H9 (cell line): ENCODE measurements at regions not wholly inside any gene's neighbourhood (a gene's known extent, or its start where the extent isn't known, plus 50 kb on each side); places are given as distances from the start of the nearest gene placed in this dataset.

Experiments used
- DNase-seq: peaks from one replicate; pipeline ENCODE4 v3.0.0-alpha.2; 2017
- H2AFZ ChIP-seq: one replicate; pipeline ENCODE4 v1.6.1; 2013; ENCODE audit warnings: mild to moderate bottlenecking, low read length, control low read depth, moderate library complexity
- H2AK5ac ChIP-seq: 2 replicates; pipeline ENCODE4 v1.6.1; 2013; ENCODE audit warnings: low read length, control low read depth, mixed read lengths; ENCODE audit not compliant: insufficient read length
- H2BK120ac ChIP-seq: one replicate; pipeline ENCODE4 v1.6.1; 2013; ENCODE audit warnings: low read depth, mild to moderate bottlenecking, low read length, control low read depth, inconsistent platforms; ENCODE audit not compliant: poor library complexity, severe bottlenecking
- H2BK12ac ChIP-seq: 2 replicates; pipeline ENCODE4 v1.6.1; 2013; ENCODE audit warnings: low read length, control low read depth, mixed read lengths, low read depth; ENCODE audit not compliant: insufficient read length
- H2BK15ac ChIP-seq: 2 replicates; pipeline ENCODE4 v1.6.1; 2013; ENCODE audit warnings: low read depth, low read length, control low read depth
- H2BK20ac ChIP-seq: one replicate; pipeline ENCODE4 v1.6.1; 2013; ENCODE audit warnings: low read depth, mild to moderate bottlenecking, low read length, control low read depth, inconsistent platforms; ENCODE audit not compliant: poor library complexity, severe bottlenecking
- H2BK5ac ChIP-seq: 2 replicates; pipeline ENCODE4 v1.6.1; 2013; ENCODE audit warnings: low read length, control low read depth, mixed read lengths; ENCODE audit not compliant: insufficient read length
- H3K14ac ChIP-seq: 2 replicates; pipeline ENCODE4 v1.6.1; 2013; ENCODE audit warnings: low read length, control low read depth; ENCODE audit not compliant: insufficient read depth
- H3K18ac ChIP-seq: 2 replicates; pipeline ENCODE4 v1.6.1; 2013; ENCODE audit warnings: low read depth, mild to moderate bottlenecking, mixed read lengths, low read length, control low read depth; ENCODE audit not compliant: insufficient read length
- H3K23ac ChIP-seq: 2 replicates; pipeline ENCODE4 v1.6.1; 2013; ENCODE audit warnings: low read length, control low read depth, mixed read lengths, low read depth; ENCODE audit not compliant: insufficient read length
- H3K23me2 ChIP-seq: 2 replicates; pipeline ENCODE4 v1.6.1; 2013; ENCODE audit warnings: low read depth, mild to moderate bottlenecking, mixed read lengths, low read length, control low read depth; ENCODE audit not compliant: insufficient read length, poor library complexity, severe bottlenecking
- H3K27ac ChIP-seq: 2 replicates; pipeline ENCODE4 v1.5.1; 2013; ENCODE audit warnings: low read length, control low read depth, mixed read lengths, low read depth; ENCODE audit not compliant: insufficient read length
- H3K27me3 ChIP-seq: 2 replicates; pipeline ENCODE4 v1.6.1; 2013; ENCODE audit warnings: low read length, control low read depth, inconsistent platforms; ENCODE audit not compliant: insufficient read depth
- H3K4ac ChIP-seq: 2 replicates; pipeline ENCODE4 v1.6.1; 2013; ENCODE audit warnings: low read depth, mild to moderate bottlenecking, control low read depth, inconsistent platforms, low read length, moderate library complexity
- H3K4me1 ChIP-seq: 2 replicates; pipeline ENCODE4 v1.6.1; 2013; ENCODE audit warnings: low read length, control low read depth, inconsistent platforms; ENCODE audit not compliant: insufficient read depth
- H3K4me2 ChIP-seq: 2 replicates; pipeline ENCODE4 v1.6.1; 2013; ENCODE audit warnings: low read length, control low read depth, mixed read lengths; ENCODE audit not compliant: insufficient read length, insufficient read depth
- H3K56ac ChIP-seq: 2 replicates; pipeline ENCODE4 v1.6.1; 2013; ENCODE audit warnings: low read depth, mild to moderate bottlenecking, mixed read lengths, low read length, control low read depth; ENCODE audit not compliant: insufficient read length
- H3K79me1 ChIP-seq: 2 replicates; pipeline ENCODE4 v1.6.1; 2013; ENCODE audit warnings: low read depth, mild to moderate bottlenecking, moderate library complexity, low read length, control low read depth, inconsistent platforms; ENCODE audit not compliant: insufficient read depth, poor library complexity, severe bottlenecking
- H3K79me2 ChIP-seq: 2 replicates; pipeline ENCODE4 v1.6.1; 2013; ENCODE audit warnings: low read length, control low read depth, inconsistent platforms; ENCODE audit not compliant: insufficient read depth
- H3K9ac ChIP-seq: 2 replicates; pipeline ENCODE4 v1.6.1; 2013; ENCODE audit warnings: low read length, control low read depth, mixed read lengths; ENCODE audit not compliant: insufficient read length; ENCODE audit errors: extremely low read depth
- H3K9me3 ChIP-seq: one replicate; pipeline ENCODE4 v1.6.1; 2013; ENCODE audit warnings: low read depth, low read length, inconsistent platforms; ENCODE audit not compliant: control insufficient read depth
- H3T11ph ChIP-seq: one replicate; pipeline ENCODE4 v1.6.1; 2013; ENCODE audit warnings: mild to moderate bottlenecking, low read length, control low read depth, inconsistent platforms
- H4K20me1 ChIP-seq: one replicate; pipeline ENCODE4 v1.6.1; 2013; ENCODE audit not compliant: control insufficient read depth, insufficient read length, insufficient read depth
- H4K5ac ChIP-seq: 2 replicates; pipeline ENCODE4 v1.6.1; 2013; ENCODE audit warnings: low read depth, mild to moderate bottlenecking, mixed read lengths, low read length, control low read depth; ENCODE audit not compliant: insufficient read length
- H4K8ac ChIP-seq: replicated peaks from 2 replicates; pipeline ENCODE4 v1.6.1; 2013; ENCODE audit warnings: low read length, control low read depth, mixed read lengths, low read depth; ENCODE audit not compliant: insufficient read length
- H4K91ac ChIP-seq: 2 replicates; pipeline ENCODE4 v1.6.1; 2013; ENCODE audit warnings: low read depth, mild to moderate bottlenecking, moderate library complexity, mixed read lengths, low read length, control low read depth; ENCODE audit not compliant: insufficient read length
- H3K27ac Mint-ChIP-seq, 3 experiments: 2 replicates in 2 of 3; 3 replicates in 1 of 3; pipeline ENCODE4 v1.8.0; 2020 to 2021; ENCODE audit warnings: mixed read lengths in 3 of 3, mild to moderate bottlenecking in 1 of 3, moderate library complexity in 1 of 3
- H3K27me3 Mint-ChIP-seq: 2 replicates; pipeline ENCODE4 v1.8.0; 2021; ENCODE audit warnings: low read depth, mild to moderate bottlenecking, moderate library complexity, mixed read lengths
- H3K36me3 Mint-ChIP-seq, 3 experiments: 2 replicates in 2 of 3; 3 replicates in 1 of 3; pipeline ENCODE4 v1.8.0; 2020 to 2021; ENCODE audit warnings: low read depth in 3 of 3, mixed read lengths in 3 of 3; ENCODE audit not compliant: insufficient read depth in 1 of 3
- H3K4me1 Mint-ChIP-seq, 2 experiments: 2 replicates each; pipeline ENCODE4 v1.8.0; 2020; ENCODE audit warnings: mixed read lengths in 2 of 2
- H3K4me3 Mint-ChIP-seq, 2 experiments: 2 replicates in 1 of 2; 3 replicates in 1 of 2; pipeline ENCODE4 v1.8.0; 2020 to 2021; ENCODE audit warnings: mild to moderate bottlenecking in 2 of 2, mixed read lengths in 2 of 2, moderate library complexity in 1 of 2
- H3K9me3 Mint-ChIP-seq, 2 experiments: 2 replicates in 1 of 2; 3 replicates in 1 of 2; pipeline ENCODE4 v1.8.0; 2020; ENCODE audit warnings: mild to moderate bottlenecking in 2 of 2, mixed read lengths in 2 of 2, moderate library complexity in 1 of 2
- WGBS: extraction: QIAGEN DNeasy Blood & Tissue Kit; methylation state at CpG from one replicate; pipeline ENCODE4 v1.1.7; 2013; ENCODE audit warnings: missing lambda C conversion rate, low lambda C conversion rate, mixed read lengths; ENCODE audit not compliant: insufficient read length; ENCODE audit errors: extremely low coverage; 5-methylcytosine and 5-hydroxymethylcytosine counted together
- TF ChIP-seq, protein P1 (sequence below): fragments of 200-600 bp; sonication (generic); conservative IDR thresholded peaks from 3 replicates; pipeline ENCODE4 v1.8.0; 2021; ENCODE audit warnings: antibody characterized with exemption, mild to moderate bottlenecking

DNA sequence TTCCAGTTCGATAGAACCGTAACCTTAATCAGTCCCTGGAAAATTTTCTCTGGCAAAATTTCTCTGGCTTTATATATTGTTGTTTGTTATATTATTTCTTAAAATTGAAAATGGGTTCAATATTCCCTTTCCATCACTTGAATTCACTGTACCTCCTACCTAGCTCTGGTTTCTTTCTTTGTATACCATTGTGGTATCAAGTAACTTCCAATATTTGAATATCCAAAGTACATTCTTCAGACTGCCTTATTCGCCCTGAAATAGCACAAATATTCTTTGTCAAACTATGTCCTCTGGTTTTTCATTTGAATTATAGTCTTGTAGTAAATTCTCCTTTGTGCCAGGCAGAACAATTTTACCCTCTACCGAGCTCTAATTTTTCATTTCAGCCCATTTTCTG is 541.6 kb downstream of the REEP3 start:
- no peaks in the 10 kb centered on the region for H3K23me2 ChIP-seq
- no peak overlapping the region for H2AFZ ChIP-seq
- H4K20me1 ChIP-seq: no peaks in the 10 kb centered on the region
- Mint-ChIP-seq H3K27me3 (peaks cover 1% of the 10 kb centered on the region), H3K36me3 (no peaks in the 10 kb centered on the region), H3K4me1 (no peaks in the 10 kb centered on the region), H3K9me3 (no peaks in the 10 kb centered on the region), H3K4me3 (no peak overlapping the region), H3K27ac (no peak overlapping the region)
- no peak overlapping the region for H2BK20ac ChIP-seq
- no peaks in the 10 kb centered on the region for H3K79me1 ChIP-seq
- no peak overlapping the region for H4K8ac ChIP-seq
- H2AK5ac ChIP-seq: no peak overlapping the region
- no peak overlapping the region for H4K91ac ChIP-seq
- no peak overlapping the region for H3K56ac ChIP-seq
- WGBS: no CpG with 5 or more reads among the region's 4 CpGs
- H3K4me1 ChIP-seq: no peaks in the 10 kb centered on the region
- H3K14ac ChIP-seq: no peak overlapping the region
- no peak overlapping the region for H2BK5ac ChIP-seq
- no peak overlapping the region for H3K18ac ChIP-seq
- H3K27ac ChIP-seq: no peak overlapping the region
- no peak overlapping the region for H2BK15ac ChIP-seq
- no peaks in the 10 kb centered on the region for H3K79me2 ChIP-seq
- H3K9ac ChIP-seq: no peak overlapping the region
- H3K27me3 ChIP-seq: no peaks in the 10 kb centered on the region
- no peak for DNase-seq
- no peak overlapping the region for H2BK12ac ChIP-seq
- H2BK120ac ChIP-seq: no peak overlapping the region
- H4K5ac ChIP-seq: no peak overlapping the region
- no peaks in the 10 kb centered on the region for H3K9me3 ChIP-seq
- H3K4me2 ChIP-seq: no peak overlapping the region
- no peak overlapping the region for H3K23ac ChIP-seq
- H3T11ph ChIP-seq: no peak overlapping the region
- TF ChIP-seq, protein P1, sequence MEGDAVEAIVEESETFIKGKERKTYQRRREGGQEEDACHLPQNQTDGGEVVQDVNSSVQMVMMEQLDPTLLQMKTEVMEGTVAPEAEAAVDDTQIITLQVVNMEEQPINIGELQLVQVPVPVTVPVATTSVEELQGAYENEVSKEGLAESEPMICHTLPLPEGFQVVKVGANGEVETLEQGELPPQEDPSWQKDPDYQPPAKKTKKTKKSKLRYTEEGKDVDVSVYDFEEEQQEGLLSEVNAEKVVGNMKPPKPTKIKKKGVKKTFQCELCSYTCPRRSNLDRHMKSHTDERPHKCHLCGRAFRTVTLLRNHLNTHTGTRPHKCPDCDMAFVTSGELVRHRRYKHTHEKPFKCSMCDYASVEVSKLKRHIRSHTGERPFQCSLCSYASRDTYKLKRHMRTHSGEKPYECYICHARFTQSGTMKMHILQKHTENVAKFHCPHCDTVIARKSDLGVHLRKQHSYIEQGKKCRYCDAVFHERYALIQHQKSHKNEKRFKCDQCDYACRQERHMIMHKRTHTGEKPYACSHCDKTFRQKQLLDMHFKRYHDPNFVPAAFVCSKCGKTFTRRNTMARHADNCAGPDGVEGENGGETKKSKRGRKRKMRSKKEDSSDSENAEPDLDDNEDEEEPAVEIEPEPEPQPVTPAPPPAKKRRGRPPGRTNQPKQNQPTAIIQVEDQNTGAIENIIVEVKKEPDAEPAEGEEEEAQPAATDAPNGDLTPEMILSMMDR: no peak
- no peak overlapping the region for H3K4ac ChIP-seq
